ENCODE measurements at regions not wholly inside any gene's neighbourhood (a gene's known extent, or its start where the extent isn't known, plus 50 kb on each side); places are given as distances from the start of the nearest gene placed in this dataset.

GRCh38 chr3:144497452-144497851 lies 525.8 kb downstream of the DIPK2A start:
- H3K9me3 ChIP-seq (ENCODE audit: control insufficient read depth, low read depth, low read length), result no peaks in the 10 kb centered on the region
- Mint-ChIP-seq H3K36me3 (ENCODE audit: insufficient read depth in 1 of 3, low read depth in 3 of 3) (peaks cover 0 to 4% (median 0%) of the 10 kb centered on the region in 3 experiments; a peak in 1 of 7 replicates), H3K4me3 (no peak overlapping the region), H3K9me3 (no peaks in the 10 kb centered on the region), H3K4me1 (peaks cover 9 to 12% of the 10 kb centered on the region in 2 experiments), H3K27me3 (ENCODE audit: low read depth) (no peaks in the 10 kb centered on the region; the same call in 1 of the 2 replicates), H3K27ac (peak overlapping the region in 1 of 3 experiments; percentile 52; a peak in 1 of 7 replicates)
- H2AK5ac ChIP-seq (ENCODE audit: insufficient read length, low read length), result no peak overlapping the region
- no peak overlapping the region for H2BK12ac ChIP-seq (ENCODE audit: insufficient read length, low read depth, low read length)
- H3K18ac ChIP-seq (ENCODE audit: insufficient read length, low read depth, low read length), result no peak overlapping the region
- no peak overlapping the region for H3K56ac ChIP-seq (ENCODE audit: insufficient read length, low read depth, low read length)
- no peaks in the 10 kb centered on the region for H3K79me1 ChIP-seq (ENCODE audit: insufficient read depth, low read depth, low read length, poor library complexity, severe bottlenecking)
- no CpG with 5 or more reads among the region's 2 CpGs for WGBS (ENCODE audit: extremely low coverage, insufficient read length, low lambda C conversion rate)
- H2BK120ac ChIP-seq (ENCODE audit: low read depth, low read length, poor library complexity, severe bottlenecking), result no peak overlapping the region
- H4K5ac ChIP-seq (ENCODE audit: insufficient read length, low read depth, low read length), result no peak overlapping the region
- no peak overlapping the region for H3T11ph ChIP-seq (ENCODE audit: low read length)
- H3K27me3 ChIP-seq (ENCODE audit: insufficient read depth, low read length), result no peaks in the 10 kb centered on the region
- H2BK20ac ChIP-seq (ENCODE audit: low read depth, low read length, poor library complexity, severe bottlenecking), result no peak overlapping the region
- no peak overlapping the region for H4K91ac ChIP-seq (ENCODE audit: insufficient read length, low read depth, low read length)
- no peak overlapping the region for H4K8ac ChIP-seq (replicated peaks; ENCODE audit: insufficient read length, low read depth, low read length)
- H3K4me1 ChIP-seq (ENCODE audit: insufficient read depth, low read length), result no peaks in the 10 kb centered on the region
- no peak overlapping the region for H3K23ac ChIP-seq (ENCODE audit: insufficient read length, low read depth, low read length)
- H2BK5ac ChIP-seq (ENCODE audit: insufficient read length, low read length), result no peak overlapping the region
- no peaks in the 10 kb centered on the region for H3K23me2 ChIP-seq (ENCODE audit: insufficient read length, low read depth, low read length, poor library complexity, severe bottlenecking)
- no peak overlapping the region for H2BK15ac ChIP-seq (ENCODE audit: low read depth, low read length)
- no peak overlapping the region for H3K14ac ChIP-seq (ENCODE audit: insufficient read depth, low read length)
- no peak overlapping the region for H3K9ac ChIP-seq (ENCODE audit: extremely low read depth, insufficient read length, low read length)
- TF ChIP-seq, protein P1, sequence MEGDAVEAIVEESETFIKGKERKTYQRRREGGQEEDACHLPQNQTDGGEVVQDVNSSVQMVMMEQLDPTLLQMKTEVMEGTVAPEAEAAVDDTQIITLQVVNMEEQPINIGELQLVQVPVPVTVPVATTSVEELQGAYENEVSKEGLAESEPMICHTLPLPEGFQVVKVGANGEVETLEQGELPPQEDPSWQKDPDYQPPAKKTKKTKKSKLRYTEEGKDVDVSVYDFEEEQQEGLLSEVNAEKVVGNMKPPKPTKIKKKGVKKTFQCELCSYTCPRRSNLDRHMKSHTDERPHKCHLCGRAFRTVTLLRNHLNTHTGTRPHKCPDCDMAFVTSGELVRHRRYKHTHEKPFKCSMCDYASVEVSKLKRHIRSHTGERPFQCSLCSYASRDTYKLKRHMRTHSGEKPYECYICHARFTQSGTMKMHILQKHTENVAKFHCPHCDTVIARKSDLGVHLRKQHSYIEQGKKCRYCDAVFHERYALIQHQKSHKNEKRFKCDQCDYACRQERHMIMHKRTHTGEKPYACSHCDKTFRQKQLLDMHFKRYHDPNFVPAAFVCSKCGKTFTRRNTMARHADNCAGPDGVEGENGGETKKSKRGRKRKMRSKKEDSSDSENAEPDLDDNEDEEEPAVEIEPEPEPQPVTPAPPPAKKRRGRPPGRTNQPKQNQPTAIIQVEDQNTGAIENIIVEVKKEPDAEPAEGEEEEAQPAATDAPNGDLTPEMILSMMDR (conservative IDR thresholded peaks at IDR 0.05), result no peak
- no peak overlapping the region for H3K27ac ChIP-seq (ENCODE audit: insufficient read length, low read depth, low read length)
- no peak for DNase-seq
- no peak overlapping the region for H3K4ac ChIP-seq (ENCODE audit: low read depth, low read length)
- no peak overlapping the region for H3K4me2 ChIP-seq (ENCODE audit: insufficient read depth, insufficient read length, low read length)
- no peaks in the 10 kb centered on the region for H4K20me1 ChIP-seq (ENCODE audit: control insufficient read depth, insufficient read depth, insufficient read length)
- no peak overlapping the region for H2AFZ ChIP-seq (ENCODE audit: low read length)
- no peaks in the 10 kb centered on the region for H3K79me2 ChIP-seq (ENCODE audit: insufficient read depth, low read length)

Measured in H9 (cell line).